ENCODE measurements at regions not wholly inside any gene's neighbourhood (a gene's known extent, or its start where the extent isn't known, plus 50 kb on each side); places are given as distances from the start of the nearest gene placed in this dataset.

- H3K4me1 ChIP-seq (ENCODE audit: insufficient read depth, low read length), result no peaks in the 10 kb centered on the region
- no peaks in the 10 kb centered on the region for H3K27me3 ChIP-seq (ENCODE audit: insufficient read depth, low read length)
- H2AFZ ChIP-seq (ENCODE audit: low read length), result no peak overlapping the region
- H4K20me1 ChIP-seq (ENCODE audit: insufficient read depth, low read length), result no peaks in the 10 kb centered on the region
- H3K4me3 ChIP-seq (ENCODE audit: insufficient read depth, low read length), result no peak overlapping the region
- no peaks in the 10 kb centered on the region for H3K9me3 ChIP-seq (ENCODE audit: low read depth, low read length)
- H3K79me2 ChIP-seq (ENCODE audit: insufficient read depth, low read length), result no peaks in the 10 kb centered on the region
- no peak for TF ChIP-seq CTCF (IDR thresholded peaks at IDR 0.05; ENCODE audit: extremely low read depth, low read depth, low read length)
- no peak for DNase-seq (ENCODE audit: insufficient read length, low spot score, missing footprints)
- no peak overlapping the region for H3K27ac ChIP-seq (ENCODE audit: low read depth, low read length)
- H3K36me3 ChIP-seq (ENCODE audit: insufficient read depth, low read length), result no peaks in the 10 kb centered on the region
- no peak overlapping the region for H3K4me2 ChIP-seq (ENCODE audit: insufficient read depth, low read length)
Observed at GRCh38 chr2:198653311-198653710, 804.4 kb downstream of the SATB2 start.

GRCh38 chr2:198652461-198652860 lies 805.3 kb downstream of the SATB2 start:
- no peaks in the 10 kb centered on the region for H4K20me1 ChIP-seq (ENCODE audit: insufficient read depth, low read length)
- H3K36me3 ChIP-seq (ENCODE audit: insufficient read depth, low read length), result no peaks in the 10 kb centered on the region
- H3K4me1 ChIP-seq (ENCODE audit: insufficient read depth, low read length), result no peaks in the 10 kb centered on the region
- H3K27me3 ChIP-seq (ENCODE audit: insufficient read depth, low read length), result no peaks in the 10 kb centered on the region
- H3K79me2 ChIP-seq (ENCODE audit: insufficient read depth, low read length), result no peaks in the 10 kb centered on the region
- TF ChIP-seq CTCF (IDR thresholded peaks at IDR 0.05; ENCODE audit: extremely low read depth, low read depth, low read length), result no peak
- DNase-seq (ENCODE audit: insufficient read length, low spot score, missing footprints), result no peak
- H3K4me3 ChIP-seq (ENCODE audit: insufficient read depth, low read length), result no peak overlapping the region
- no peak overlapping the region for H3K27ac ChIP-seq (ENCODE audit: low read depth, low read length)
- H2AFZ ChIP-seq (ENCODE audit: low read length), result no peak overlapping the region
- H3K9me3 ChIP-seq (ENCODE audit: low read depth, low read length), result no peaks in the 10 kb centered on the region
- no peak overlapping the region for H3K4me2 ChIP-seq (ENCODE audit: insufficient read depth, low read length)

- no peak overlapping the region for H2AFZ ChIP-seq (ENCODE audit: low read length)
- no peak overlapping the region for H3K4me2 ChIP-seq (ENCODE audit: insufficient read depth, low read length)
- H4K20me1 ChIP-seq (ENCODE audit: insufficient read depth, low read length), result no peaks in the 10 kb centered on the region
- no peaks in the 10 kb centered on the region for H3K36me3 ChIP-seq (ENCODE audit: insufficient read depth, low read length)
- no peak for DNase-seq (ENCODE audit: insufficient read length, low spot score, missing footprints)
- H3K9me3 ChIP-seq (ENCODE audit: low read depth, low read length), result no peaks in the 10 kb centered on the region
- no peaks in the 10 kb centered on the region for H3K27me3 ChIP-seq (ENCODE audit: insufficient read depth, low read length)
- no peaks in the 10 kb centered on the region for H3K79me2 ChIP-seq (ENCODE audit: insufficient read depth, low read length)
- no peak overlapping the region for H3K4me3 ChIP-seq (ENCODE audit: insufficient read depth, low read length)
- TF ChIP-seq CTCF (IDR thresholded peaks at IDR 0.05; ENCODE audit: extremely low read depth, low read depth, low read length), result no peak
- H3K4me1 ChIP-seq (ENCODE audit: insufficient read depth, low read length), result peaks cover 3% of the 10 kb centered on the region
- H3K27ac ChIP-seq (ENCODE audit: low read depth, low read length), result no peak overlapping the region
Observed at GRCh38 chr2:198645816-198646215, 811.9 kb downstream of the SATB2 start.

GRCh38 chr2:198641161-198641560 lies 816.6 kb downstream of the SATB2 start:
- Histone ChIP-seq H2AFZ (ENCODE audit: low read length) (no peak overlapping the region), H3K4me3 (ENCODE audit: insufficient read depth, low read length) (no peak overlapping the region), H3K79me2 (ENCODE audit: insufficient read depth, low read length) (no peaks in the 10 kb centered on the region), H3K9me3 (ENCODE audit: low read depth, low read length) (no peaks in the 10 kb centered on the region), H3K4me1 (ENCODE audit: insufficient read depth, low read length) (peaks cover 4% of the 10 kb centered on the region), H4K20me1 (ENCODE audit: insufficient read depth, low read length) (no peaks in the 10 kb centered on the region), H3K27ac (ENCODE audit: low read depth, low read length) (no peak overlapping the region), H3K27me3 (ENCODE audit: insufficient read depth, low read length) (no peaks in the 10 kb centered on the region), H3K4me2 (ENCODE audit: insufficient read depth, low read length) (no peak overlapping the region), H3K36me3 (ENCODE audit: insufficient read depth, low read length) (no peaks in the 10 kb centered on the region)
- DNase-seq (ENCODE audit: insufficient read length, low spot score, missing footprints), result no peak
- no peak for TF ChIP-seq CTCF (IDR thresholded peaks at IDR 0.05; ENCODE audit: extremely low read depth, low read depth, low read length)
